ENCODE measurements at regions not wholly inside any gene's neighbourhood (a gene's known extent, or its start where the extent isn't known, plus 50 kb on each side); places are given as distances from the start of the nearest gene placed in this dataset.

- TF ChIP-seq ZNF462 (CRISPR knock-in tag; IDR thresholded peaks at IDR 0.05) (no peak), REST (IDR thresholded peaks at IDR 0.05; ENCODE audit: unreplicated experiment) (no peak)
Observed at GRCh38 chr9:105127863-105128220, 116.6 kb upstream of the SLC44A1 start (continued).

GRCh38 chr9:105128908-105129600, 115.4 kb upstream of the SLC44A1 start:
- H3K9me3 Mint-ChIP-seq: no peaks in the 10 kb centered on the region
- Histone ChIP-seq H3K4me2 (no peak overlapping the region), H3K9me2 (ENCODE audit: insufficient read depth) (peaks cover 7% of the 10 kb centered on the region; the same call in 1 of the 2 replicates), H2AFZ (peak overlapping the region; percentile 18; the same call in 1 of the 2 replicates), H3K4me1 (ENCODE audit: insufficient read depth) (no peaks in the 10 kb centered on the region), H3K27me3 (ENCODE audit: insufficient read depth) (no peaks in the 10 kb centered on the region), H3F3A (replicated peaks; ENCODE audit: low read depth) (no peaks in the 10 kb centered on the region), H3K27ac (ENCODE audit: low read depth) (no peak overlapping the region), H4K20me1 (replicated peaks; ENCODE audit: insufficient read depth) (no peaks in the 10 kb centered on the region), H3K79me2 (replicated peaks; ENCODE audit: insufficient read depth) (no peaks in the 10 kb centered on the region), H3K36me3 (ENCODE audit: insufficient read depth) (no peaks in the 10 kb centered on the region), H3K4me3 (no peak overlapping the region)
- H3K27ac Mint-ChIP-seq: no peak overlapping the region
- no peak for TF ChIP-seq ZNF114 (CRISPR knock-in tag; IDR thresholded peaks at IDR 0.05)
- TF ChIP-seq JUNB (IDR thresholded peaks at IDR 0.05; ENCODE audit: unreplicated experiment): no peak
- no peak for TF ChIP-seq CREB1 (CRISPR knock-in tag; IDR thresholded peaks at IDR 0.05; ENCODE audit: low read depth)
- TF ChIP-seq ZNF331 (CRISPR knock-in tag; IDR thresholded peaks at IDR 0.05; ENCODE audit: low read depth): no peak
- no peak for TF ChIP-seq REST (IDR thresholded peaks at IDR 0.05; ENCODE audit: unreplicated experiment)
- TF ChIP-seq ETS1 (IDR thresholded peaks at IDR 0.05): no peak
- peaks cover 7% of the 10 kb centered on the region for H3K4me1 Mint-ChIP-seq
- DNase-seq (ENCODE audit: low spot score) (no peak), ATAC-seq (no peak)
- peaks cover 2% of the 10 kb centered on the region for H3K27me3 Mint-ChIP-seq (ENCODE audit: insufficient read depth, low read depth, poor library complexity)
- no peak overlapping the region for H3K4me3 Mint-ChIP-seq
- H3K36me3 Mint-ChIP-seq (ENCODE audit: low read depth): no peaks in the 10 kb centered on the region
